ENCODE measurements at regions not wholly inside any gene's neighbourhood (a gene's known extent, or its start where the extent isn't known, plus 50 kb on each side); places are given as distances from the start of the nearest gene placed in this dataset.

- Histone ChIP-seq H2BK12ac (ENCODE audit: low read depth, low read length) (no peak overlapping the region), H2BK15ac (ENCODE audit: low read length) (no peak overlapping the region), H3K9me3 (ENCODE audit: insufficient read depth in 2 of 2, low read depth in 1 of 2, low read length in 1 of 2) (no peaks in the 10 kb centered on the region), H3K18ac (ENCODE audit: extremely low read depth, low read length) (no peak overlapping the region), H2AK5ac (ENCODE audit: low read depth, low read length) (no peak overlapping the region), H3K9ac (replicated peaks in 1 of 4; ENCODE audit: extremely low read depth in 1 of 4, low read depth in 3 of 4, low read length in 3 of 4) (no peak overlapping the region), H3K79me1 (ENCODE audit: low read depth, low read length) (no peaks in the 10 kb centered on the region), H3K27me3 (replicated peaks in 1 of 4; ENCODE audit: control insufficient read depth in 3 of 4, extremely low read depth in 1 of 4, insufficient read depth in 3 of 4, low read length in 3 of 4) (no peaks in the 10 kb centered on the region), H3K4me1 (replicated peaks in 1 of 4; ENCODE audit: control insufficient read depth in 3 of 4, insufficient read depth in 4 of 4, low read length in 3 of 4) (no peaks in the 10 kb centered on the region), H3K4me3 (ENCODE audit: extremely low read depth in 1 of 4, insufficient read depth in 2 of 4, low read depth in 3 of 4, low read length in 4 of 4) (no peak overlapping the region), H2BK120ac (replicated peaks; ENCODE audit: low read depth, low read length) (no peak overlapping the region), H3K4ac (replicated peaks; ENCODE audit: insufficient read length, low read depth, low read length) (no peak overlapping the region), H3K23me2 (ENCODE audit: low read depth, low read length) (no peaks in the 10 kb centered on the region), H4K8ac (ENCODE audit: extremely low read depth, insufficient read depth, low read length) (no peak overlapping the region), H3K36me3 (ENCODE audit: control insufficient read depth in 2 of 4, insufficient read depth in 4 of 4, low read length in 3 of 4) (no peaks in the 10 kb centered on the region), H3K14ac (ENCODE audit: insufficient read length) (no peak overlapping the region), H2BK5ac (ENCODE audit: low read depth, low read length) (no peak overlapping the region), H2BK20ac (ENCODE audit: low read length) (no peak overlapping the region), H4K5ac (ENCODE audit: insufficient read length, low read depth, low read length) (no peak overlapping the region), H2AFZ (ENCODE audit: low read length) (no peak overlapping the region), H4K91ac (replicated peaks; ENCODE audit: insufficient read length, low read length) (no peak overlapping the region), H3K4me2 (ENCODE audit: insufficient read depth in 1 of 2, low read depth in 2 of 2, low read length in 2 of 2) (no peak overlapping the region), H4K20me1 (replicated peaks in 1 of 2; ENCODE audit: control insufficient read depth in 1 of 2, insufficient read depth in 2 of 2, low read length in 2 of 2) (no peaks in the 10 kb centered on the region), H3K79me2 (ENCODE audit: control insufficient read depth in 1 of 2, insufficient read depth in 2 of 2, low read length in 2 of 2) (no peaks in the 10 kb centered on the region), H3K56ac (replicated peaks; ENCODE audit: insufficient read length, low read depth, low read length) (no peak overlapping the region), H3K23ac (ENCODE audit: insufficient read length) (no peak overlapping the region), H3K27ac (ENCODE audit: low read depth, low read length) (no peak overlapping the region)
- ChIA-PET CTCF (ENCODE audit: partially characterized antibody) (interaction anchor here (1.0 to 2.0 kb wide), 2 partner anchors 10 to 17 kb away, joined by 3 to 8 read pairs; no protein-coding TSS in a partner anchor), POLR2A (ENCODE audit: partially characterized antibody) (no interaction called here)
- DNase-seq (ENCODE audit: low read depth in 1 of 2, low spot score in 2 of 2) (no peak), FAIRE-seq (no peak)
- 94 to 100% methylated on average over 1 to 4 of the region's 4 CpGs for WGBS, 2 experiments (ENCODE audit: extremely low coverage in 1 of 2, insufficient coverage in 1 of 2, insufficient read length in 1 of 2, insufficient replicate concordance in 2 of 2, low coverage in 1 of 2, low lambda C conversion rate in 2 of 2, missing lambda C conversion rate in 1 of 2)
- no peak for TF ChIP-seq CEBPB (IDR thresholded peaks at IDR 0.05; ENCODE audit: low read depth, low read length)
Measured at GRCh38 chr6:120164531-120164930, 815.0 kb upstream of the MAN1A1 start.
